WTC11 (cell line): ENCODE measurements at regions not wholly inside any gene's neighbourhood (a gene's known extent, or its start where the extent isn't known, plus 50 kb on each side); places are given as distances from the start of the nearest gene placed in this dataset.

Source experiments
- ATAC-seq: fragments of 200-7000 bp; cut with Tn5 transposase; 2 replicates; pipeline ENCODE4 v1.10.0; 2021; ENCODE audit warnings: mild to moderate bottlenecking, moderate library complexity
- CTCF ChIA-PET: fragments of 300-600 bp; sonication (Branson Sonifier 250); formaldehyde crosslinking; loops from one replicate; lab custom pipeline; 2021; ENCODE audit warnings: antibody characterized with exemption; lab: Charles Lee
- POLR2A ChIA-PET: fragments of 350-600 bp; sonication (Branson Sonifier 250); formaldehyde crosslinking; loops from one replicate; lab custom pipeline; 2021; ENCODE audit warnings: antibody characterized with exemption; lab: Charles Lee
- DNase-seq: peaks from one replicate; pipeline ENCODE4 v3.0.0; 2021; ENCODE audit warnings: low spot score
- H3K27ac Mint-ChIP-seq: 2 replicates; pipeline ENCODE4 v1.8.0; 2021; ENCODE audit warnings: mixed read lengths
- H3K27me3 Mint-ChIP-seq: 2 replicates; pipeline ENCODE4 v1.8.0; 2021; ENCODE audit warnings: low read depth, mild to moderate bottlenecking, moderate library complexity, mixed read lengths
- H3K36me3 Mint-ChIP-seq: 2 replicates; pipeline ENCODE4 v1.8.0; 2021; ENCODE audit warnings: mixed read lengths
- H3K4me1 Mint-ChIP-seq: 2 replicates; pipeline ENCODE4 v1.8.0; 2022; ENCODE audit warnings: mixed read lengths
- H3K4me3 Mint-ChIP-seq: 2 replicates; pipeline ENCODE4 v1.8.0; 2021; ENCODE audit warnings: mild to moderate bottlenecking, moderate library complexity, mixed read lengths
- H3K9me3 Mint-ChIP-seq: 2 replicates; pipeline ENCODE4 v1.8.0; 2021; ENCODE audit warnings: mixed read lengths
- ATF6 ChIP-seq: sonication (generic); formaldehyde crosslinking; IDR thresholded peaks from 2 replicates; pipeline ENCODE4 v1.8.1; 2023; ENCODE audit warnings: mild to moderate bottlenecking, missing genetic modification reagents
- CDX4 ChIP-seq: fragments of 250-450 bp; sonication (Bioruptor Pico); IDR thresholded peaks from 2 replicates; pipeline ENCODE4 v1.9.0; 2021; ENCODE audit warnings: moderate library complexity, mild to moderate bottlenecking, inconsistent platforms, borderline replicate concordance
- E2F5 ChIP-seq: sonication (generic); formaldehyde crosslinking; IDR thresholded peaks from 2 replicates; pipeline ENCODE4 v1.8.1; 2022; ENCODE audit warnings: mild to moderate bottlenecking, moderate library complexity, missing genetic modification reagents
- EMX1 ChIP-seq: fragments of 250-450 bp; sonication (Bioruptor Pico); IDR thresholded peaks from 2 replicates; pipeline ENCODE4 v1.8.0; 2021; ENCODE audit warnings: mild to moderate bottlenecking
- ESRRA ChIP-seq: sonication (generic); formaldehyde crosslinking; IDR thresholded peaks from 2 replicates; pipeline ENCODE4 v1.8.1; 2022; ENCODE audit warnings: mild to moderate bottlenecking, missing genetic modification reagents, borderline replicate concordance
- FOXP1 ChIP-seq: sonication (generic); formaldehyde crosslinking; IDR thresholded peaks from 2 replicates; pipeline ENCODE4 v1.8.0; 2022; ENCODE audit warnings: missing genetic modification reagents, mild to moderate bottlenecking, moderate library complexity, borderline replicate concordance
- KAT7 ChIP-seq: sonication (generic); formaldehyde crosslinking; IDR thresholded peaks from 2 replicates; pipeline ENCODE4 v1.8.1; 2023; ENCODE audit warnings: missing genetic modification reagents, mild to moderate bottlenecking, borderline replicate concordance
- MAX ChIP-seq: sonication (generic); formaldehyde crosslinking; IDR thresholded peaks from 2 replicates; pipeline ENCODE4 v1.8.0; 2022; ENCODE audit warnings: mild to moderate bottlenecking, missing genetic modification reagents
- NFYB ChIP-seq: sonication (generic); formaldehyde crosslinking; conservative IDR thresholded peaks from 2 replicates; pipeline ENCODE4 v1.8.0; 2022; ENCODE audit warnings: low read depth, missing genetic modification reagents
- NR2C2 ChIP-seq: sonication (generic); formaldehyde crosslinking; IDR thresholded peaks from 2 replicates; pipeline ENCODE4 v1.8.0; 2022; ENCODE audit warnings: mild to moderate bottlenecking, missing genetic modification reagents
- OVOL2 ChIP-seq: fragments of 250-450 bp; sonication (Bioruptor Pico); IDR thresholded peaks from 2 replicates; pipeline ENCODE4 v1.9.0; 2021; ENCODE audit warnings: mild to moderate bottlenecking, borderline replicate concordance
- PRRX2 ChIP-seq: fragments of 250-450 bp; sonication (Bioruptor Pico); IDR thresholded peaks from 2 replicates; pipeline ENCODE4 v1.8.0; 2021; ENCODE audit warnings: mild to moderate bottlenecking
- RELA ChIP-seq: sonication (generic); formaldehyde crosslinking; IDR thresholded peaks from 2 replicates; pipeline ENCODE4 v1.8.1; 2022; ENCODE audit warnings: missing genetic modification reagents, mild to moderate bottlenecking, borderline replicate concordance
- SOX15 ChIP-seq: fragments of 250-450 bp; sonication (Bioruptor Pico); IDR thresholded peaks from 2 replicates; pipeline ENCODE4 v1.9.0; 2021; ENCODE audit warnings: mild to moderate bottlenecking
- ZBTB21 ChIP-seq: sonication (generic); formaldehyde crosslinking; IDR thresholded peaks from 2 replicates; pipeline ENCODE4 v1.8.1; 2023; ENCODE audit warnings: mild to moderate bottlenecking, missing genetic modification reagents, borderline replicate concordance
- ZNF138 ChIP-seq: sonication (generic); formaldehyde crosslinking; conservative IDR thresholded peaks from 2 replicates; pipeline ENCODE4 v1.8.1; 2022; ENCODE audit warnings: mild to moderate bottlenecking, moderate library complexity, missing genetic modification reagents
- ZNF416 ChIP-seq: fragments of 250-450 bp; sonication (Bioruptor Pico); IDR thresholded peaks from 2 replicates; pipeline ENCODE4 v1.9.0; 2021; ENCODE audit warnings: mild to moderate bottlenecking, inconsistent platforms
- ZNF512 ChIP-seq: sonication (generic); formaldehyde crosslinking; IDR thresholded peaks from 2 replicates; pipeline ENCODE4 v1.8.1; 2022; ENCODE audit warnings: missing genetic modification reagents, borderline replicate concordance
- TF ChIP-seq, protein P1 (sequence below): sonication (generic); formaldehyde crosslinking; IDR thresholded peaks from 2 replicates; pipeline ENCODE4 v1.8.1; 2022; ENCODE audit warnings: mild to moderate bottlenecking, missing genetic modification reagents, moderate library complexity, borderline replicate concordance
- TF ChIP-seq, protein P2 (sequence below): fragments of 250-450 bp; sonication (Bioruptor Pico); IDR thresholded peaks from 2 replicates; pipeline ENCODE4 v1.9.0; 2021; ENCODE audit warnings: mild to moderate bottlenecking

DNA sequence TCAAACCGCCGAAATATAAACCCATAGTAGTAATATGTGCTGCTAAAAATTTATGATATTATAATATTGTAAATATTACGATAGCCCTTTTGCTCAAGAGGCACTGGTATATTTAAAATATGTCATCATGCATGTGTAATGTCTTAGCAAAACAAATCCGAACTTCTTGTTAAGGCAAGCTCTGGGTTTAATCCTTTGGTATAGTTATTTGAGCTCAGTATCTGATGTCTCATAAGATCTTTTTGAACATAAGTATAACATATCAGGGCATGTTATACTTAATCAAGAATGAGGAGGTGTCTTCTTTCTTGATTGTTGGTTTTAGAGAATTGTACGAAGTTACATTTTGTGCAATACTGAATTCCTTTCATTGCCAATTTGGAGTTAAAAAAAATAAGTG is 154.1 kb upstream of the CBLB start:
- TF ChIP-seq ZNF138 (CRISPR knock-in tag) (no peak), MAX (CRISPR knock-in tag) (no peak), FOXP1 (no peak), KAT7 (CRISPR knock-in tag) (no peak)
- Mint-ChIP-seq H3K27me3 (no peaks in the 10 kb centered on the region), H3K27ac (no peak overlapping the region), H3K4me3 (no peak overlapping the region), H3K9me3 (0 out of 2 replicates have a peak, but pooled peaks cover 5% of the 10 kb centered on the region), H3K4me1 (no peaks in the 10 kb centered on the region), H3K36me3 (no peaks in the 10 kb centered on the region)
- CTCF ChIA-PET, result no interaction called here
- POLR2A ChIA-PET, result no interaction called here
- no peak for DNase-seq
- no peak for ATAC-seq

- H3K36me3 Mint-ChIP-seq, result no peaks in the 10 kb centered on the region
- no peak for TF ChIP-seq ZNF416 (CRISPR knock-in tag)
- TF ChIP-seq PRRX2 (CRISPR knock-in tag), result no peak
- TF ChIP-seq, protein P1, sequence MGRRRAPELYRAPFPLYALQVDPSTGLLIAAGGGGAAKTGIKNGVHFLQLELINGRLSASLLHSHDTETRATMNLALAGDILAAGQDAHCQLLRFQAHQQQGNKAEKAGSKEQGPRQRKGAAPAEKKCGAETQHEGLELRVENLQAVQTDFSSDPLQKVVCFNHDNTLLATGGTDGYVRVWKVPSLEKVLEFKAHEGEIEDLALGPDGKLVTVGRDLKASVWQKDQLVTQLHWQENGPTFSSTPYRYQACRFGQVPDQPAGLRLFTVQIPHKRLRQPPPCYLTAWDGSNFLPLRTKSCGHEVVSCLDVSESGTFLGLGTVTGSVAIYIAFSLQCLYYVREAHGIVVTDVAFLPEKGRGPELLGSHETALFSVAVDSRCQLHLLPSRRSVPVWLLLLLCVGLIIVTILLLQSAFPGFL (CRISPR knock-in tag), result no peak
- no peak for TF ChIP-seq NFYB
- no peak for TF ChIP-seq ZBTB21
- TF ChIP-seq E2F5, result no peak
- H3K4me3 Mint-ChIP-seq, result no peak overlapping the region
- H3K9me3 Mint-ChIP-seq, result no peaks in the 10 kb centered on the region
- ATAC-seq (no peak), DNase-seq (no peak)
- no peak overlapping the region for H3K27ac Mint-ChIP-seq
- H3K4me1 Mint-ChIP-seq, result no peaks in the 10 kb centered on the region
- POLR2A ChIA-PET, result no interaction called here
- CTCF ChIA-PET, result no interaction called here
- no peaks in the 10 kb centered on the region for H3K27me3 Mint-ChIP-seq
Measured at GRCh38 chr3:106025151-106025722, 156.4 kb upstream of the CBLB start.

GRCh38 chr3:106029954-106030626 is 161.3 kb upstream of the CBLB start:
- Mint-ChIP-seq H3K9me3 (no peaks in the 10 kb centered on the region), H3K4me1 (no peaks in the 10 kb centered on the region)
- POLR2A ChIA-PET, result no interaction called here
- no peak for TF ChIP-seq NR2C2 (CRISPR knock-in tag)
- TF ChIP-seq ATF6, result no peak
- TF ChIP-seq ZNF512, result no peak
- TF ChIP-seq SOX15 (CRISPR knock-in tag), result no peak
- no peak for TF ChIP-seq RELA
- TF ChIP-seq EMX1 (CRISPR knock-in tag), result no peak
- no peak for TF ChIP-seq ESRRA
- no peak for TF ChIP-seq CDX4 (CRISPR knock-in tag)
- TF ChIP-seq OVOL2 (CRISPR knock-in tag), result no peak
- TF ChIP-seq, protein P2, sequence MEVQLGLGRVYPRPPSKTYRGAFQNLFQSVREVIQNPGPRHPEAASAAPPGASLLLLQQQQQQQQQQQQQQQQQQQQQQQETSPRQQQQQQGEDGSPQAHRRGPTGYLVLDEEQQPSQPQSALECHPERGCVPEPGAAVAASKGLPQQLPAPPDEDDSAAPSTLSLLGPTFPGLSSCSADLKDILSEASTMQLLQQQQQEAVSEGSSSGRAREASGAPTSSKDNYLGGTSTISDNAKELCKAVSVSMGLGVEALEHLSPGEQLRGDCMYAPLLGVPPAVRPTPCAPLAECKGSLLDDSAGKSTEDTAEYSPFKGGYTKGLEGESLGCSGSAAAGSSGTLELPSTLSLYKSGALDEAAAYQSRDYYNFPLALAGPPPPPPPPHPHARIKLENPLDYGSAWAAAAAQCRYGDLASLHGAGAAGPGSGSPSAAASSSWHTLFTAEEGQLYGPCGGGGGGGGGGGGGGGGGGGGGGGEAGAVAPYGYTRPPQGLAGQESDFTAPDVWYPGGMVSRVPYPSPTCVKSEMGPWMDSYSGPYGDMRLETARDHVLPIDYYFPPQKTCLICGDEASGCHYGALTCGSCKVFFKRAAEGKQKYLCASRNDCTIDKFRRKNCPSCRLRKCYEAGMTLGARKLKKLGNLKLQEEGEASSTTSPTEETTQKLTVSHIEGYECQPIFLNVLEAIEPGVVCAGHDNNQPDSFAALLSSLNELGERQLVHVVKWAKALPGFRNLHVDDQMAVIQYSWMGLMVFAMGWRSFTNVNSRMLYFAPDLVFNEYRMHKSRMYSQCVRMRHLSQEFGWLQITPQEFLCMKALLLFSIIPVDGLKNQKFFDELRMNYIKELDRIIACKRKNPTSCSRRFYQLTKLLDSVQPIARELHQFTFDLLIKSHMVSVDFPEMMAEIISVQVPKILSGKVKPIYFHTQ (CRISPR knock-in tag), result no peak

More at GRCh38 chr3:106029954-106030626, 161.3 kb upstream of the CBLB start:
- Mint-ChIP-seq H3K27me3 (no peaks in the 10 kb centered on the region), H3K27ac (no peak overlapping the region), H3K36me3 (no peaks in the 10 kb centered on the region), H3K4me3 (no peak overlapping the region)
- CTCF ChIA-PET, result no interaction called here
- ATAC-seq, result no peak
- no peak for DNase-seq
